K562 (cell line): ENCODE measurements at regions not wholly inside any gene's neighbourhood (a gene's known extent, or its start where the extent isn't known, plus 50 kb on each side); places are given as distances from the start of the nearest gene placed in this dataset.

Source experiments
- MCM7 ChIP-seq, 2 experiments: fragments of 450-650 bp; IDR thresholded peaks; 2 replicates each; pipeline ENCODE4 v1.6.1; 2016 to 2018
- MECOM ChIP-seq: fragments of 250-450 bp; sonication (Bioruptor Pico); IDR thresholded peaks from 2 replicates; pipeline ENCODE4 v1.8.0; 2022; ENCODE audit warnings: inconsistent platforms
- POLR2G ChIP-seq: fragments of 200-400 bp; formaldehyde crosslinking; IDR thresholded peaks from 2 replicates; pipeline ENCODE4 v1.6.1; 2017; ENCODE audit warnings: low read depth, mild to moderate bottlenecking, antibody characterized with exemption, low read length, moderate library complexity
- RBFOX2 ChIP-seq: fragments of 200-400 bp; formaldehyde crosslinking; IDR thresholded peaks from 2 replicates; pipeline ENCODE4 v1.6.1; 2017; ENCODE audit warnings: low read depth, mild to moderate bottlenecking, low read length, moderate library complexity
- TF ChIP-seq, protein P1 (sequence below), 2 experiments: fragments of 450-650 bp in 1 of 2; sonication (generic) in 1 of 2; formaldehyde crosslinking in 1 of 2; IDR thresholded peaks; 2 replicates each; pipeline versions ENCODE4 v1.7.1 to v1.9.0; 2016 to 2022; ENCODE audit warnings: inconsistent platforms in 1 of 2, mild to moderate bottlenecking in 1 of 2, missing genetic modification reagents in 1 of 2
- TF ChIP-seq, protein P2 (sequence below): sonication (generic); formaldehyde crosslinking; IDR thresholded peaks from 2 replicates; pipeline ENCODE4 v1.8.0; 2022; ENCODE audit warnings: mild to moderate bottlenecking, missing genetic modification reagents, borderline replicate concordance
- TF ChIP-seq, protein P3 (sequence below): fragments of 150-350 bp; IDR thresholded peaks from 2 replicates; pipeline ENCODE4 v1.6.1; 2014; ENCODE audit warnings: low read depth, mild to moderate bottlenecking, low read length, borderline replicate concordance
- TF ChIP-seq, protein P4 (sequence below): fragments of 250-450 bp; sonication (Bioruptor Pico); IDR thresholded peaks from 2 replicates; pipeline ENCODE4 v1.8.0; 2021; ENCODE audit warnings: mild to moderate bottlenecking, moderate library complexity
- TF ChIP-seq, protein P5 (sequence below): sonication (generic); formaldehyde crosslinking; IDR thresholded peaks from 2 replicates; pipeline ENCODE4 v1.8.1; 2023; ENCODE audit warnings: mild to moderate bottlenecking, missing genetic modification reagents

DNA sequence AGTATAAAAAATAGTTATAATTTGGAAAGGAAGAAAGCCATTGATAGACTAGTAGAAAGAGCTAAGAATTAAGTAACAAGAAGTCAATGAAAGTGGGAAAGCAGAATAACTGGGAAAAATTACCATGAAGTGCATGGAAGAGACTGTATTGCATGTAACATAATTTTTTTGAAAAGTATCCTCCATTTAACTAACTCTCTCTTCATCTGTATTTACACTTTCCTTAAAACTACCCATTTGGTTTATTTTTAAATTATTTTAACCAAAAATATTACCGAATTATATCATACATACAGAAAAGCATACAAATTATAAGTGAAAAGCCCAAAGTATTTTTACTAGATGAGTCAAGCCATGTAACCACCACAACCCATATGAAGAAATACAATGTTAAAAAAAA is 1009.9 kb upstream of the SEMA6D start (continued):
- TF ChIP-seq, protein P1, sequence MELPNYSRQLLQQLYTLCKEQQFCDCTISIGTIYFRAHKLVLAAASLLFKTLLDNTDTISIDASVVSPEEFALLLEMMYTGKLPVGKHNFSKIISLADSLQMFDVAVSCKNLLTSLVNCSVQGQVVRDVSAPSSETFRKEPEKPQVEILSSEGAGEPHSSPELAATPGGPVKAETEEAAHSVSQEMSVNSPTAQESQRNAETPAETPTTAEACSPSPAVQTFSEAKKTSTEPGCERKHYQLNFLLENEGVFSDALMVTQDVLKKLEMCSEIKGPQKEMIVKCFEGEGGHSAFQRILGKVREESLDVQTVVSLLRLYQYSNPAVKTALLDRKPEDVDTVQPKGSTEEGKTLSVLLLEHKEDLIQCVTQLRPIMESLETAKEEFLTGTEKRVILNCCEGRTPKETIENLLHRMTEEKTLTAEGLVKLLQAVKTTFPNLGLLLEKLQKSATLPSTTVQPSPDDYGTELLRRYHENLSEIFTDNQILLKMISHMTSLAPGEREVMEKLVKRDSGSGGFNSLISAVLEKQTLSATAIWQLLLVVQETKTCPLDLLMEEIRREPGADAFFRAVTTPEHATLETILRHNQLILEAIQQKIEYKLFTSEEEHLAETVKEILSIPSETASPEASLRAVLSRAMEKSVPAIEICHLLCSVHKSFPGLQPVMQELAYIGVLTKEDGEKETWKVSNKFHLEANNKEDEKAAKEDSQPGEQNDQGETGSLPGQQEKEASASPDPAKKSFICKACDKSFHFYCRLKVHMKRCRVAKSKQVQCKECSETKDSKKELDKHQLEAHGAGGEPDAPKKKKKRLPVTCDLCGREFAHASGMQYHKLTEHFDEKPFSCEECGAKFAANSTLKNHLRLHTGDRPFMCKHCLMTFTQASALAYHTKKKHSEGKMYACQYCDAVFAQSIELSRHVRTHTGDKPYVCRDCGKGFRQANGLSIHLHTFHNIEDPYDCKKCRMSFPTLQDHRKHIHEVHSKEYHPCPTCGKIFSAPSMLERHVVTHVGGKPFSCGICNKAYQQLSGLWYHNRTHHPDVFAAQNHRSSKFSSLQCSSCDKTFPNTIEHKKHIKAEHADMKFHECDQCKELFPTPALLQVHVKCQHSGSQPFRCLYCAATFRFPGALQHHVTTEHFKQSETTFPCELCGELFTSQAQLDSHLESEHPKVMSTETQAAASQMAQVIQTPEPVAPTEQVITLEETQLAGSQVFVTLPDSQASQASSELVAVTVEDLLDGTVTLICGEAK (IDR thresholded peaks at IDR 0.05): no peak
- TF ChIP-seq, protein P1 (CRISPR knock-in tag; IDR thresholded peaks at IDR 0.05): no peak
- TF ChIP-seq, protein P2, sequence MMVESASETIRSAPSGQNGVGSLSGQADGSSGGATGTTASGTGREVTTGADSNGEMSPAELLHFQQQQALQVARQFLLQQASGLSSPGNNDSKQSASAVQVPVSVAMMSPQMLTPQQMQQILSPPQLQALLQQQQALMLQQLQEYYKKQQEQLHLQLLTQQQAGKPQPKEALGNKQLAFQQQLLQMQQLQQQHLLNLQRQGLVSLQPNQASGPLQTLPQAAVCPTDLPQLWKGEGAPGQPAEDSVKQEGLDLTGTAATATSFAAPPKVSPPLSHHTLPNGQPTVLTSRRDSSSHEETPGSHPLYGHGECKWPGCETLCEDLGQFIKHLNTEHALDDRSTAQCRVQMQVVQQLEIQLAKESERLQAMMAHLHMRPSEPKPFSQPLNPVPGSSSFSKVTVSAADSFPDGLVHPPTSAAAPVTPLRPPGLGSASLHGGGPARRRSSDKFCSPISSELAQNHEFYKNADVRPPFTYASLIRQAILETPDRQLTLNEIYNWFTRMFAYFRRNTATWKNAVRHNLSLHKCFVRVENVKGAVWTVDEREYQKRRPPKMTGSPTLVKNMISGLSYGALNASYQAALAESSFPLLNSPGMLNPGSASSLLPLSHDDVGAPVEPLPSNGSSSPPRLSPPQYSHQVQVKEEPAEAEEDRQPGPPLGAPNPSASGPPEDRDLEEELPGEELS (CRISPR knock-in tag): no peak
- TF ChIP-seq, protein P3, sequence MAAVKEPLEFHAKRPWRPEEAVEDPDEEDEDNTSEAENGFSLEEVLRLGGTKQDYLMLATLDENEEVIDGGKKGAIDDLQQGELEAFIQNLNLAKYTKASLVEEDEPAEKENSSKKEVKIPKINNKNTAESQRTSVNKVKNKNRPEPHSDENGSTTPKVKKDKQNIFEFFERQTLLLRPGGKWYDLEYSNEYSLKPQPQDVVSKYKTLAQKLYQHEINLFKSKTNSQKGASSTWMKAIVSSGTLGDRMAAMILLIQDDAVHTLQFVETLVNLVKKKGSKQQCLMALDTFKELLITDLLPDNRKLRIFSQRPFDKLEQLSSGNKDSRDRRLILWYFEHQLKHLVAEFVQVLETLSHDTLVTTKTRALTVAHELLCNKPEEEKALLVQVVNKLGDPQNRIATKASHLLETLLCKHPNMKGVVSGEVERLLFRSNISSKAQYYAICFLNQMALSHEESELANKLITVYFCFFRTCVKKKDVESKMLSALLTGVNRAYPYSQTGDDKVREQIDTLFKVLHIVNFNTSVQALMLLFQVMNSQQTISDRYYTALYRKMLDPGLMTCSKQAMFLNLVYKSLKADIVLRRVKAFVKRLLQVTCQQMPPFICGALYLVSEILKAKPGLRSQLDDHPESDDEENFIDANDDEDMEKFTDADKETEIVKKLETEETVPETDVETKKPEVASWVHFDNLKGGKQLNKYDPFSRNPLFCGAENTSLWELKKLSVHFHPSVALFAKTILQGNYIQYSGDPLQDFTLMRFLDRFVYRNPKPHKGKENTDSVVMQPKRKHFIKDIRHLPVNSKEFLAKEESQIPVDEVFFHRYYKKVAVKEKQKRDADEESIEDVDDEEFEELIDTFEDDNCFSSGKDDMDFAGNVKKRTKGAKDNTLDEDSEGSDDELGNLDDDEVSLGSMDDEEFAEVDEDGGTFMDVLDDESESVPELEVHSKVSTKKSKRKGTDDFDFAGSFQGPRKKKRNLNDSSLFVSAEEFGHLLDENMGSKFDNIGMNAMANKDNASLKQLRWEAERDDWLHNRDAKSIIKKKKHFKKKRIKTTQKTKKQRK: no peak
- TF ChIP-seq, protein P4, sequence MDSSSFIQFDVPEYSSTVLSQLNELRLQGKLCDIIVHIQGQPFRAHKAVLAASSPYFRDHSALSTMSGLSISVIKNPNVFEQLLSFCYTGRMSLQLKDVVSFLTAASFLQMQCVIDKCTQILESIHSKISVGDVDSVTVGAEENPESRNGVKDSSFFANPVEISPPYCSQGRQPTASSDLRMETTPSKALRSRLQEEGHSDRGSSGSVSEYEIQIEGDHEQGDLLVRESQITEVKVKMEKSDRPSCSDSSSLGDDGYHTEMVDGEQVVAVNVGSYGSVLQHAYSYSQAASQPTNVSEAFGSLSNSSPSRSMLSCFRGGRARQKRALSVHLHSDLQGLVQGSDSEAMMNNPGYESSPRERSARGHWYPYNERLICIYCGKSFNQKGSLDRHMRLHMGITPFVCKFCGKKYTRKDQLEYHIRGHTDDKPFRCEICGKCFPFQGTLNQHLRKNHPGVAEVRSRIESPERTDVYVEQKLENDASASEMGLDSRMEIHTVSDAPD (CRISPR knock-in tag): no peak
- TF ChIP-seq, protein P5, sequence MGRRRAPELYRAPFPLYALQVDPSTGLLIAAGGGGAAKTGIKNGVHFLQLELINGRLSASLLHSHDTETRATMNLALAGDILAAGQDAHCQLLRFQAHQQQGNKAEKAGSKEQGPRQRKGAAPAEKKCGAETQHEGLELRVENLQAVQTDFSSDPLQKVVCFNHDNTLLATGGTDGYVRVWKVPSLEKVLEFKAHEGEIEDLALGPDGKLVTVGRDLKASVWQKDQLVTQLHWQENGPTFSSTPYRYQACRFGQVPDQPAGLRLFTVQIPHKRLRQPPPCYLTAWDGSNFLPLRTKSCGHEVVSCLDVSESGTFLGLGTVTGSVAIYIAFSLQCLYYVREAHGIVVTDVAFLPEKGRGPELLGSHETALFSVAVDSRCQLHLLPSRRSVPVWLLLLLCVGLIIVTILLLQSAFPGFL (CRISPR knock-in tag): no peak
- TF ChIP-seq RBFOX2 (no peak), MCM7 (IDR thresholded peaks at IDR 0.05) (no peak), MECOM (CRISPR knock-in tag) (no peak), POLR2G (no peak)
